Suprapubic skin (tissue), 4 donors: ENCODE measurements at regions not wholly inside any gene's neighbourhood (a gene's known extent, or its start where the extent isn't known, plus 50 kb on each side); places are given as distances from the start of the nearest gene placed in this dataset.

ENCODE experiments used
- POLR2A ChIP-seq, 2 donors: fragments of 450-650 bp; IDR thresholded peaks; one replicate each; pipeline ENCODE4 v1.6.1; 2017; ENCODE audit warnings: antibody characterized with exemption in 2 of 2, mild to moderate bottlenecking in 2 of 2, moderate library complexity in 2 of 2
- POLR2AphosphoS5 ChIP-seq, 3 donors: sonication (generic); formaldehyde crosslinking; IDR thresholded peaks; one replicate each; pipeline ENCODE4 v1.6.1; 2017; ENCODE audit warnings: antibody characterized with exemption in 3 of 3
- TF ChIP-seq, protein P1 (sequence below), 2 donors: fragments of 200-600 bp in 1 of 2; fragments of 450-650 bp in 1 of 2; sonication (generic) in 1 of 2; IDR thresholded peaks; one replicate each; pipeline ENCODE4 v1.5.1; 2016 to 2019; ENCODE audit warnings: antibody characterized with exemption in 2 of 2, mild to moderate bottlenecking in 1 of 2, moderate library complexity in 1 of 2

DNA sequence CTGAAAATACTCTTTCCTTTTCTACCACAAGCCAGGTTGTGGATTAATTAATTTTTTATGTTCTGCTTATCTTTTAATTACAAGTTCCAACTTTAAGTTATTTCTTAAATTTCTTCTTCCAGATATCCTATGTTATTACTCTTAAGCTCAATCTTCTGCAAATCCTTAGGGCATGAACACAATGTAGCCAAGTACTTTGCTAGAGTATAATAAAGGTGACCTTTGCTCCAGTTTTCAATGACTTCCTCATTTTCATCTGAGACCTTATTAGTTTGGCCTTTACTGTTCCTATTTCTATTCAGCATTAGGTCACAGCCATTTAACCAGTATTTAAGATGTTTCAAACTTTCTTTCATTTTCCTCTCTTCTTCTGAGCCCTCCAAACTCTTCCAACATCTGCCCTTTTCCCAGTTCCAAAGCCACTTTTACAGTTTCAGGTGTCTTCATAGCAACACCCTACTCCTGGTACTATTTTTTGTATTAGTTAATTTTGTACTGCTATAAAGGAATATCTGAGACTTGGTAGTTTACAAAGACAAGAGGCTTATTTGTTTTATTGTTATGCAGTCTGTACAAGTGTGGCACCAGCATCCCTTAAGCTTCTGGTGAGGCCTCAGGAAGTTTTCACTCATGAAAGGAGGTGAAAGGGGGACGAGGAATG is 886.2 kb upstream of the GHITM start:
- TF ChIP-seq POLR2AphosphoS5 (IDR thresholded peaks at IDR 0.05) (no peak), POLR2A (IDR thresholded peaks at IDR 0.05) (no peak)
- TF ChIP-seq, protein P1, sequence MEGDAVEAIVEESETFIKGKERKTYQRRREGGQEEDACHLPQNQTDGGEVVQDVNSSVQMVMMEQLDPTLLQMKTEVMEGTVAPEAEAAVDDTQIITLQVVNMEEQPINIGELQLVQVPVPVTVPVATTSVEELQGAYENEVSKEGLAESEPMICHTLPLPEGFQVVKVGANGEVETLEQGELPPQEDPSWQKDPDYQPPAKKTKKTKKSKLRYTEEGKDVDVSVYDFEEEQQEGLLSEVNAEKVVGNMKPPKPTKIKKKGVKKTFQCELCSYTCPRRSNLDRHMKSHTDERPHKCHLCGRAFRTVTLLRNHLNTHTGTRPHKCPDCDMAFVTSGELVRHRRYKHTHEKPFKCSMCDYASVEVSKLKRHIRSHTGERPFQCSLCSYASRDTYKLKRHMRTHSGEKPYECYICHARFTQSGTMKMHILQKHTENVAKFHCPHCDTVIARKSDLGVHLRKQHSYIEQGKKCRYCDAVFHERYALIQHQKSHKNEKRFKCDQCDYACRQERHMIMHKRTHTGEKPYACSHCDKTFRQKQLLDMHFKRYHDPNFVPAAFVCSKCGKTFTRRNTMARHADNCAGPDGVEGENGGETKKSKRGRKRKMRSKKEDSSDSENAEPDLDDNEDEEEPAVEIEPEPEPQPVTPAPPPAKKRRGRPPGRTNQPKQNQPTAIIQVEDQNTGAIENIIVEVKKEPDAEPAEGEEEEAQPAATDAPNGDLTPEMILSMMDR (IDR thresholded peaks at IDR 0.05), result no peak
